Glutamatergic neuron (in vitro differentiated cells): ENCODE measurements at regions not wholly inside any gene's neighbourhood (a gene's known extent, or its start where the extent isn't known, plus 50 kb on each side); places are given as distances from the start of the nearest gene placed in this dataset.

Source experiments
- DNase-seq: peaks from one replicate; pipeline ENCODE4 v3.0.0; 2022
- H3K27ac Mint-ChIP-seq: one replicate; pipeline ENCODE4 v1.8.0; 2020; ENCODE audit warnings: mild to moderate bottlenecking, mixed read lengths, inconsistent platforms; ENCODE audit not compliant: unreplicated experiment
- H3K27me3 Mint-ChIP-seq: one replicate; pipeline ENCODE4 v1.8.0; 2020; ENCODE audit warnings: mild to moderate bottlenecking, moderate library complexity, mixed read lengths, inconsistent platforms; ENCODE audit not compliant: unreplicated experiment
- H3K36me3 Mint-ChIP-seq: one replicate; pipeline ENCODE4 v1.8.0; 2020; ENCODE audit warnings: mild to moderate bottlenecking, mixed read lengths, inconsistent platforms; ENCODE audit not compliant: unreplicated experiment
- H3K4me1 Mint-ChIP-seq: one replicate; pipeline ENCODE4 v1.8.0; 2020; ENCODE audit warnings: mild to moderate bottlenecking, low read depth, mixed read lengths, inconsistent platforms; ENCODE audit not compliant: unreplicated experiment
- H3K4me3 Mint-ChIP-seq: one replicate; pipeline ENCODE4 v1.8.0; 2020; ENCODE audit warnings: mild to moderate bottlenecking, mixed read lengths, inconsistent platforms; ENCODE audit not compliant: unreplicated experiment
- H3K9me3 Mint-ChIP-seq: one replicate; pipeline ENCODE4 v1.8.0; 2020; ENCODE audit warnings: mild to moderate bottlenecking, moderate library complexity, mixed read lengths, inconsistent platforms; ENCODE audit not compliant: unreplicated experiment
- CTCF ChIP-seq: fragments of 200-600 bp; sonication (generic); IDR thresholded peaks from one replicate; pipeline ENCODE4 v1.5.0; 2021; ENCODE audit not compliant: partially characterized antibody, unreplicated experiment

DNA sequence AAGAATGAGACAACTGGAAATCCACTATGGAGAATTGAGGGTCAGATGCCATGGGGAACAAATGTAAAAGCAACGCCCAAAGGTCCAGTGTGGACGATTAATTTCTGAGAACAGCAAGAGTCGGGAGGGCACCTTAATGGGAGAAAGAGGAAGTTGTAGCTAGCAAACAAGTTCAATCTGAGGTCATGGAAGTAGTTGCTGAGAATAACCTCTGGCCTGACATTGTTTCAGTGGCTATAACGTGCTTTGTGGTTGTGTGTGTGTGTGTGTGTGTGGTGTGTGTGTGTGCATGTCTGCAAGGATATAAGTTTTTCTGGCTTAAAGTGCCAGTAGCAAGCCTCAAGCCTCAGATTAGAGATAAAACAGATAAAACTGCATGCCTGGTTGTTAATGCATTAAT, 1630.1 kb upstream of the TENM4 start:
- Mint-ChIP-seq H3K27ac (no peak overlapping the region), H3K4me1 (no peaks in the 10 kb centered on the region), H3K27me3 (no peaks in the 10 kb centered on the region), H3K9me3 (no peaks in the 10 kb centered on the region), H3K4me3 (no peak overlapping the region), H3K36me3 (no peaks in the 10 kb centered on the region)
- no peak for TF ChIP-seq CTCF
- DNase-seq = no peak

- Mint-ChIP-seq H3K36me3 (no peaks in the 10 kb centered on the region), H3K4me1 (no peaks in the 10 kb centered on the region), H3K4me3 (no peak overlapping the region), H3K9me3 (no peaks in the 10 kb centered on the region), H3K27ac (no peak overlapping the region), H3K27me3 (no peaks in the 10 kb centered on the region)
- no peak for TF ChIP-seq CTCF
- DNase-seq = no peak
Observed at GRCh38 chr11:81059356-81059755, 1618.5 kb upstream of the TENM4 start.

- Mint-ChIP-seq H3K4me1 (no peaks in the 10 kb centered on the region), H3K27me3 (no peaks in the 10 kb centered on the region), H3K4me3 (no peak overlapping the region)
Observed at GRCh38 chr11:81052344-81053158, 1611.7 kb upstream of the TENM4 start.

DNA sequence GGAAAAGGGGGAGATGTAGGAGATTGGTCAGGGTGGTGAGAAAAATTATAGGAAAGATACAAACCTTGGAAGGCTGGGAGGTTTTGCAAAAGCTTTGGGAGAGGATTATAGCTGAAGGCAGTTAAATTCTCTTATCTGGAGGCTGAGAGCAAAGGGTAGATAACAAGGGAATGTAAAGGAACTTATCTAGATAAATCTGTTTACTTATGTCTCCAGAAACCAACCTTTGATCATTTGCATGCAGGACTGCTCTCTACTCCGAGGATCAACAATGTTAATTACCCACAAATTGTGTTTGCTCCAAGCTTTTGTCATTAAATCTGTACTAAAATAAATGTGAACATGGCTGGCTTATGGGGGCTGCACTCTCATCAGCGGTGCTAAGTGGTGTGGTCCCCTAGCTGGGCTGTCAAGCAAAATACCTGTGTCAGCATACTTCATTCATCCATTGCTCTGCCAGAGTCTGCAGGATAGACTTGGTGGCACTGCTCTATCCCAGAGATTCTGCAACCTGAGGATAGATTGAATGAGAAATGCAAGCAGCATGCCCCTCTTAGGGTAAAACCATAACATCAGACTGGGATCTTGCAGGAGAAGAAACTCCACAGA, 1599.2 kb upstream of the TENM4 start:
- no peaks in the 10 kb centered on the region for H3K4me1 Mint-ChIP-seq
- H3K4me3 Mint-ChIP-seq = no peak overlapping the region
- H3K36me3 Mint-ChIP-seq = peaks cover 22% of the 10 kb centered on the region
- no peak for DNase-seq
- H3K9me3 Mint-ChIP-seq = peaks cover 5% of the 10 kb centered on the region
- no peak for TF ChIP-seq CTCF
- peaks cover 3% of the 10 kb centered on the region for H3K27me3 Mint-ChIP-seq
- no peak overlapping the region for H3K27ac Mint-ChIP-seq

More at GRCh38 chr11:81052344-81053158, 1611.7 kb upstream of the TENM4 start:
- DNase-seq = no peak
- Mint-ChIP-seq H3K27ac (no peak overlapping the region), H3K36me3 (no peaks in the 10 kb centered on the region), H3K9me3 (no peaks in the 10 kb centered on the region)
- TF ChIP-seq CTCF = no peak
